HL-60 (cell line): ENCODE measurements at regions not wholly inside any gene's neighbourhood (a gene's known extent, or its start where the extent isn't known, plus 50 kb on each side); places are given as distances from the start of the nearest gene placed in this dataset.

Experiments
- CTCF ChIP-seq: IDR thresholded peaks from one replicate; pipeline ENCODE4 v1.5.1; 2011; ENCODE audit warnings: low read length, control low read depth, inconsistent platforms; ENCODE audit not compliant: insufficient read depth
- GABPA ChIP-seq: IDR thresholded peaks from 2 replicates; pipeline ENCODE4 v1.6.1; 2012; ENCODE audit warnings: low read depth
- POLR2AphosphoS5 ChIP-seq: IDR thresholded peaks from 2 replicates; pipeline ENCODE4 v1.6.1; 2012; ENCODE audit warnings: low read depth
- REST ChIP-seq: IDR thresholded peaks from 2 replicates; pipeline ENCODE4 v1.6.1; 2012; ENCODE audit warnings: low read depth; ENCODE audit not compliant: insufficient replicate concordance
- SPI1 ChIP-seq: IDR thresholded peaks from 2 replicates; pipeline ENCODE4 v1.6.1; 2012; ENCODE audit warnings: low read depth, mild to moderate bottlenecking, borderline replicate concordance

GRCh38 chr3:75218577-75218976 lies 445.6 kb upstream of the FRG2C start:
- TF ChIP-seq CTCF (no peak), POLR2AphosphoS5 (no peak), REST (no peak), GABPA (no peak), SPI1 (no peak)
